GM19240 (cell line): ENCODE measurements at regions not wholly inside any gene's neighbourhood (a gene's known extent, or its start where the extent isn't known, plus 50 kb on each side); places are given as distances from the start of the nearest gene placed in this dataset.
"Not testable (repeated sequence)": the region's sequence is repeated elsewhere in the genome, so short reads cannot be mapped to it uniquely, and the experiment has no call there.

Experiments used
- DNase-seq: peaks from one replicate; pipeline ENCODE4 v3.0.0; 2011; ENCODE audit warnings: low spot score; ENCODE audit not compliant: insufficient read length

DNA sequence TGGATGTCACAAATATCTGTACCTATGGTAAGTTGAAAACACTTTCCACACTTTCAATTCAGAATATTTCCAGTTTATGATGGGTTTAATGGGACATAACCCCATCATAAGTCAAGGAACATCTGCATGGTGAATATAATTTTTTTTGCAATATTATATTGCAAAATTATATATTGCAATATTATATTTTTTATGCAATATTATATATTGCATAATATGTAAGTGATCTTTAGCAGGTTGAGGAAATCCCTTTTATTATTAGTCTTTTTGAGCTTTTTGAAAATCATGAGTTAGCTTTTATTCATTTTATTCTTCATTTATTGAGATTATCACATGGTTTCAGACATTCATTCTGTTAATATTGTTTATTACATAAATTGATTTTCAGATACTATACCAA lies 342.2 kb upstream of the GALNT5 start:
- DNase-seq: no peak

DNA sequence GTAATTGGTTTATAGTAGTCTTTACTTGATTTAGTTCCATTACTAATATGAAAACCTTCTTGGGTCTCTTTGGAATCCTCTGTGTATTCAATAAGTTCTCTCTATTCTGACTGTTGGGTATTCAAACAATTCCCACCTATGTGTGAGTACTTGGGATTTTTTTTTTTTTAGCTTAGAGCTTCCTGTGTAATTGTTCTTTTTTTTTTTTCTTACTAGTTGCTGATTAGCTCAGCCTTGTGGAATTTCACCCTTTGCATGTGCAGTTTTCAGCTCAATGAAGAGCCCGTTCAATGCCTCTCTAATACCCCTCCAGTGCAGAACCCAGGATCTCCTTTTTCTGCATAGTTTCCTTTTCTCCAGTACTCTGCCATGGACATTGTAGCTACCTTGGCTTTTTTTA lies 339.1 kb upstream of the GALNT5 start:
- no peak for DNase-seq

DNA sequence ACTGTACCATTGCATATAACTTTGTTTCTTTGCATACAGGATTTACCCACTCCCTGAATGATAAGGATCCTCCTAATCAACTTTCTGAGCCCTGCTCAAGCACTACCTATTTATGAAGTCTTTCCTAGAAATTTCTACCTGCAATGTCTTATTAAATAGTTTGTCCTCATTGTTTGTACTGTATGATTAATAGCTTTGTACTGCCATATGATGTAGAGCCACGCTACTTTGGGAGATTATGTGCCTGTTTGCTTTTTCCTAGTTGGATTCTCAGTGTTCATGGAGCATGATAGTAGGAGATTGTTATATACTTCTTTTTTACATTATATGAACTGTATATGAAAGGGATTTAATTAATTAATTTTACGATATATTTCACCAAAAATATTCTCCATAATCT lies 327.1 kb upstream of the GALNT5 start:
- DNase-seq: no peak

DNA sequence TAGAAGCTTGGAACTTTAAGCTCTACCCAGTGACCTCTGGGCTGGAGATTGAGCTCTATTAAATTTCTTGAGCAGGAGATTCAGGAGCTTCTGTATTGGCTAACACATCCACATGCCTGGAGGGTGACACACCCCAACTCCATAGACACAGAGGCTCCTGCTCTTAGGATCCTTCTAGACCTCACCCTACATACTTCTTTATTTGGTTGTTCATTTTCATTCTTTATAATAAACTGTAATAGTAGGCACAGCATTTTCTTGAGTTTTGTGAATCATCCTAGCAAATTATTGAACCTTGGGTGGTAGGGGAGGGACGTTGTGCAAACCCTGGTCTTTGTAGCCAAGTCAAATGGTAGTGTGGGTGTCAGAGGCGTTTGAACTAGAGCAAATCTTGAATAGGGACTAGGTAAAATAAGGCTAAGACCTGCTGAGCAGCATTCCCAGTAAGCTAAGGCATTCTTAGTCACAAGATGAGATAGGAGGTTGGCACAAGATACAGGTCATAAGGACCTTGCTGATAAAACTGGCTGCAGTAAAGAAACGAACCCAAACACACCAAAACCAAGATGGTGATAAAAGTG lies 323.8 kb upstream of the GALNT5 start:
- no peak for DNase-seq

DNA sequence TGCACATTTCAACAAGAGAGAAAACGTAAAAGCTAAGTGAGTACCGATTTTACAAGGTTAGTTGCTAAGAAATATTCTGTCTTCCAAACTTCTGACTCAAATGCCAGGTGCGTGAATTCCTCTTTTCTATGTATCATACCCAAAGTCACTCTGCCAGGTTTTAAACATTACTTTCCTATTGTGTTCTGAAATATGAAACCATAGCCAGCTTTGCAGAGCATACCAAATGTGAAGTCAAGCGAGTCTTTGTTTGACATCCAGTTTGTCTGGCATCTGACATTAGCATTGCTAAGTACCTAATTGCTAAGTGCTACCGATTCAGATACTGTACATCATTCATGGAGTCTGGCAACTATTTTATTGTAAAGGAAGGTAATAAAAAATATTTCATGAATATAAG lies 321.9 kb upstream of the GALNT5 start:
- no peak for DNase-seq

DNA sequence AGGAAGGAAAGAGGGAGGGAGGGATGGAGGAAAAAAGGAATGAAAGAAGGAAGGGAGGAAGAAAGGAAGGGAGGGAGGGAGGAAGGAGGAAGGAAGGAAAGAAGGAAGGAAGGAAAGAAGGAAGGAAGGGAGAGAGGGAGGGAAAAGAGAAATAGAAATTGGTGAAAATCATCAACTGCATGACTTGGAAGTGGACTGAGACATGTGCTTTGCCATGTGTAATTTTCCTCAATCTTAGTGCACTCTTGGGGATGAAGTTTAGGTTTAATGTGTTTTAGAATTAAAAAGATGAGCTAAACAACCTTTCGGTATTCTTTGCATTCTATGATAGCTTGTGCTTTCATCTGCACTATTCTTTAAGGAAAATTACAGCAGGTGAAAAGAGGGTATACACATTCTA lies 320.1 kb upstream of the GALNT5 start:
- DNase-seq: no peak

DNA sequence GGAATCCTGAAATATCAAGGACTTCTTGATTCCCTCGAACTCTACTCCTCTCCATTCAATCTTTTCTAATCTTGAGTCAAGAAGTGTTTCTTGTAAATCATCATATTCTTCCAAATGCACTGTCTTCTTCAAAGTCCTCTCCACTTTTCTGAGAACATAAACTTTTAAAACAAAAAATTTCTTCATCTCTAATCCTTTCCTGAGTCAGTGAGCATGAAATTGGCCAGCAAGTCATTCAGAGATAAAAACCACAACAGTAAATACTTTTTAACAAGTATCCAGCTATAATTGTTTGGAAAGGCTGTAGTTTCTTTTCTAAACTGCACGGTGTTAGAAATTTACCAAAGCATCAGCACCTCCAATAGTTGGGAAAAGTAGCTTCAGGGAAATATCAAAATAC lies 312.6 kb upstream of the GALNT5 start:
- no peak for DNase-seq

DNA sequence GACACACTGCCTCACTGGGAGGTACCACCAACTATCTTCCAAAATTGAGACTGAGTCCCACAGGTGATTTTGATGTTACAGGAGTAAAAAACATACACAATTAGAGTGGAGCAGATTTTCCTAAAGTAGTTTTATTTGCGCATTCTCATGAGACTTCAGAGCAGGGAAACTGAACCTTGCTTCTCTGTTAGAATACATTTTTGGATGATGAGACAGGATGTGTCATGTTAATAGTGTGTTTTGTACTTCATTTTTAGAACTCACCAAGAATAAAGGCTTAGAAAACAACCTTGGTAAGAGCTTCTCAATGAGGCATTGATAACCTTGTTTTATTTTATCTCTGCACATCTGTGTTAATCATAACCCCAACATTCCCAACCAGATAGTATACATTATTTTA lies 310.2 kb upstream of the GALNT5 start:
- DNase-seq: no peak

DNA sequence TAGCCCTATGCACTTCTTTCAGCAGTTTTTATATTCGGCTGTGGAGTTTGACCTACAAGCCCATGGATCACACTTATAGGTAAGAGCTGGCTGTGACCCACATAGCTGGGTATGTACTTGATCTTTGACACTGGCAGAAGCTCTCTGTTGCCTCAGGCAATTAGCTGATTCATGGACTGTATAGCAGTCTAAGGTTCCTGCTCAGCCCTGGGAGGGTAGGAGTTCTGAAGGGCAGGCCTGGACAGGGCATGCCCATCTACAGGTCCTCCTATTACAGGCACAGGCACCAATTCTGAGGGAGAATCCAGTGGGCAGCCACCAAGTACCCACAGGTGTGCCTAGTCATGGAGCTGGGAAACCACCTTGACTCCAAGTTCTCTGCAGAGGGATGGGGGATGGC lies 301.8 kb upstream of the GALNT5 start:
- no peak for DNase-seq

DNA sequence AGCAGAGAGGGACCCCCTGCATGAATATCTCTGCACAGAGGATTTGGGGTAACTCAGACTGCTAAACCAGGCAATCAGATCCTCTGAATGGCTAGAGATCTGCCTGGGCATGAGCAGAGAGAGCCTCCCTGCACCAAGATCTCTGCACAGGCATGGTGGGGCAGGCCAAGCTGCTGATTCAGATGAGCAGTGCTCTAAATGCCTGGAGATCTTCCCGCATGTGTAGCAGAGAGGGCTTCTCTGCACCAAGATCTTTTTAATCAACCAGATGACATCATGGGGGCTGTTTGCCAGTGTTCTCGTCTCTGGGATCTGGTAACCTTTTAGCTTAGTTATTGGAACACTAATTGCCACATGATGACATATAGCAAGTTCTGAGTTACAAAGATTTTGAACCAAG lies 301.3 kb upstream of the GALNT5 start:
- no peak for DNase-seq

DNA sequence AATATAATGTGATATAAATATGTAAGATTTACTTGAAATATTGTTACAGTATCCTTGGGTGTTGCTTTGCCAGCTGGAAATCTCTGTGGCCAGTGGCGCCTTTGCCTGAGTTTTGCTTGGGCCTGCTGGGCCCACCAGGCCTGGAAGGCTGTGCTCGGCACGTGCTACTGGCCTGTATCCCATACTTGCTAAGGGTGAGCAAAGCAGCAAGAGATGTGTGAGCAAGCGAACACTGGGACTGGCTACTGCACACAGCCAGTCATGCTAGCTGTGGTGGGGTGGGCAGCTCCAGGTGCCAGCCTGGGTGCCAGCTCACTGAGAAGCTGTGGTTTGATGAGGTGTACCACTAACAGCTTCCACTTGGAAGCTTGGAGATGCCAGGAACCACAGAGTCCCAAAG lies 299.1 kb upstream of the GALNT5 start:
- DNase-seq: no peak

DNA sequence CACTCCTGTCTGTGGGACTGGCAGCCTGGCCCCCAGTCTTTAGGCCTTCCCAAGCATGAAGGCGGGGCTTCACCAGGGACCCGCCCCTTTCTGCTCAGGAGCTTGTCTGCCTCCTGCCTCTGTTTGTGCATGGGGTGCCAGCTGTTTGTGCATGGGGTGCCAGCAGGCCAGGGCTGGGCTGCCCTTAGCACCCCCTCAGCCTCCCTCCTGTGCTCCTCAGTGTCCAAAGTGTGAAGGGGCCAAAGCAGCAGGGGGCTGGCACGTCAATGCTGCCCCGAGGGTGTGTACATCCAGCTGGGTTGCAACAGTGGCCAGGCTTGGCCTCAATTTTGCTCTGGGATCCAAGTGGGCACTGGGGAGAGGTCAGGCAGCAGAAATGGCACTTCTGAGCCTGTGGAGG lies 298.0 kb upstream of the GALNT5 start:
- no peak for DNase-seq

DNA sequence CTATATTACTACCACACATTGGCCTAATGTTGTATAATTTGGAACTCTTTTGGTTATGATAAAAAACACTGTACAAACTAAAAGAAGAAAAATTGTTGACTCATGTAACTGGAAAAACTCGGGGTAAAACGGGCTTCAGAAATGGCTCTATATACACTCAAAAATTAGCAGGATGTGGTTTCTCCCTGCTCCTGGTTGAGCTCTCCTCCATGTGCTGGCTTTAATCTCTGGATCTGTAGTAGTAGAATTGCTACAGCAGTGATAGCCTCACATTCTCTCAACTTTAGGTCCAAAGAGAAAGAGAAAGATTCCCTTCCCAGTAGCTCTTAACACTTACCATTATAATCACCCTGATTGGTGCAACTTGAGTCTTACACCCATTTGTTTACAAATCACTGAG lies 274.9 kb upstream of the GALNT5 start:
- no peak for DNase-seq

DNA sequence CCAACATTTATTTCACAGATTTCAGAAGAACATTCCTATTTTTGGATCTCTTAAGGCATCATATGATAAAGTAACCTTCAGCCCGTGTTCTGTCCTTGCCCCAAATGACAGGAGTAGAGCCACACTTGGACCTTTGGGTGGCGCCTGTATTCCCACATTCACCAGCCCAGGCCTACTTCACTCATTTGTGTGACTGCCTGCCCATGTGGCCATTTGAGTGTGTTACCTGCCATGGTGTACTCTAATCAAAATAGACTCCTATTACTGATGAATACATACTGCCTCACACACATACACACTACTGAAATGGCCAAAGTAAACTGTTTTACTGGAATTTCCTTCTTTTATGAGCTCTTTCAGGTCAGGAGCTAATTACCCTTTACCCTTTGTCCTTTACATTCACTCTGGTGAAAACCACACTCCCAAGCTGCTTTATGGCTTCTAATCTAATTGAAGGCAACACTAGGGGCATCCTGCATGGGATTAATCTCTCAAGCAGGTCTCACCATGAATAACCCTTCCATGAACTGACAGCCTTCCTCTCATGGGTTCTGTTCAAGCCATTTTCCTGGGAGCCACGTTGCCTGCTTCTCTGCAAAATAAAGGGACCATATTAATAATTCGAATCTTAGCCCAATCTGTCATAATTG lies 271.0 kb upstream of the GALNT5 start:
- no peak for DNase-seq

DNA sequence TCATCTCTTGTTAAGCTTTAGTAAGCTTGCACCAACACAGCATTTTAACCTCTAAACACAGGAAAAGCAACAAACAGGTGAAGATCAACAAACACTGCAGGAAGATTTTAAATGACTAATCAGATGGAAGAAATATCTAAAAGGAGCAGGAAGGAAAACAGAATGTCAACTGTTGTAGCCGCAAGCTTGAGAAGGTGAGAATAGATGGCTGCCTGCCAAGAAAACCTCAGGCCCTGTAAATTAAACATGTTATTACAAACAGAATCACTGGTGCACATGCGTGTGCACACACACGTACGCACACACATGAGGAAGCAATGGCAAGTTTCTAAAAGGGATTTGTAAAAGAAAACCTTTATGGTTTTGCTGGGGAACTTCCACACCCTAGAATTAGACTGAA lies 257.8 kb upstream of the GALNT5 start:
- DNase-seq: no peak

DNA sequence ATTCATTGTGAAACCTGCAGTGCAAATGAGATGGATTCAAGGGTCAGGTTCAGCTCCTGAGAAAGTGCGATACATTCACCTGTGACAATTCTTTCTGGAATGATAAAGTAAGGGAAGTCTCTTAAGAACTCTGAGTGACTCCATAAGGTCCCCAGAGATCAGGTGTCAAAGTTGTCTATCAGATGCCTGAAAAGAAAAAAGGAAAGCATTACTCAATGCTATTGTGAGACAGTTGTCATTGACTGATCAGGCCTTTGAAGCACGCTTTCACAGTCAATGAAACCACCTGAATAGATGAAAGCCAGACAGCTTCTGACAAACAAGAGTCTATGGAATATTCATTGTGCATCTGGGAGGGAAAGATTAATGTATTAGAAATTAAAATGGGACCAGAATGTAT lies 252.7 kb upstream of the GALNT5 start:
- no peak for DNase-seq

DNA sequence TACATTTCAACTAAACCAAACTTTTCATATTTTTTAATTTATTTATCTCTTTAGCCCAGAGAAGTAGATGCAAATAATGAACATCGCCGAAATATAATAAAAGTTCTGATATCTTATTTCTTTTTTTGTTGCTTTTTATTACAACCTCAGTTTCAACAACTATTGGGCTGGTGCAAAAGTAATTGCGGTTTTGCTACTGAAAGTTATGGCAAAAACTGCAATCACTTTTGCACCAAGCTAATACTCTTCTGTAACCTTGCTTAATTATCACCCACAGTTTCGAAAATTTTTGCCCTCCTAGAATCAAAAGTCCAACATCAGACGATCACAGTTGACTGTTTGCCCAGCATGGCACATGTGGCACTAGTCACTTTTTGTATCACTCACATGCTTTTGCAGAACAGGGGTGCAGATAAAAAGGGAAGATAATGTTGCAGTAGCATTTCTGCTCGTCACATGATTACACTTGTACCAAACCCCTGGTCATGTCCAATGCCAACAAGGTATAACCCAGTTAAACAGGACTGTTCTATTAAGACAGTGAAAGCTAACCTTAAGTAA lies 242.4 kb upstream of the GALNT5 start:
- no peak for DNase-seq

DNA sequence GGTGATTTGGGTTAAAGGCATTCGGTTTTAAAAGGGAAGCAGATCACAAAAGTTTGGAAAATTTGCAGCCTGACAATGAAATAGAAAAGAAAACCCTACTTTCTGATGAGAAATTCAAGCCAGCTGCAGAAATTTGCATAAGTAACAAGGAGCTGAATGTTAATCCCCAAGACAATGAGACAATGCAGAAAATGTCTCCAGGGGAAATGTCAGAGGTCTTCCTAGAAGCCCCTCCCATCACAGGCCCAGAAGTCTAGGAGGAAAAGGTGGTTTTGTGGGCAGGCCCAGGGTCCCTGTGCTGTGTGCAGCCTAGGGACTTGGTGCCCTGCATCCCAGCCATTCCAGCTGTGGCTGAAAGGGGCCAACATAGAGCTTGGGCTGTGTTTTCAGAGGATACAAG lies 234.2 kb upstream of the GALNT5 start:
- DNase-seq: not testable (repeated sequence)

DNA sequence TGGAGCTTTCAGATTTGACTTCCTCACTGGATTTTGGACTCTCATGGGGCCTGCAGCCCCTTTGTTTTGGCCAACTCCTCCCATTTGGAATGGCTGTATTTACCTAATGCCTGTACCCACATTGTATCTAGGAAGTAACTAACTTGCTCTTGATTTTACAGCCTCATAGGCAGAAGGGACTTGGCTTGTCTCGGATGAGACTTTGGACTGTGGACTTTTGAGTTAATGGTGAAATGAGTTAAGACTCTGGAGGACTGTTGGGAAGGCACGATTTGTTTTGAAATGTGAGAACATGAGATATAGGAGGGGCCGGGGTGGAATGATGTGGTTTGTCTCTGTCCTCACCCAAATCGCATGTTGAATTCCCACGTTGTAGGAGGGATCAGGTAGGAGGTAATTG lies 233.4 kb upstream of the GALNT5 start:
- no peak for DNase-seq

DNA sequence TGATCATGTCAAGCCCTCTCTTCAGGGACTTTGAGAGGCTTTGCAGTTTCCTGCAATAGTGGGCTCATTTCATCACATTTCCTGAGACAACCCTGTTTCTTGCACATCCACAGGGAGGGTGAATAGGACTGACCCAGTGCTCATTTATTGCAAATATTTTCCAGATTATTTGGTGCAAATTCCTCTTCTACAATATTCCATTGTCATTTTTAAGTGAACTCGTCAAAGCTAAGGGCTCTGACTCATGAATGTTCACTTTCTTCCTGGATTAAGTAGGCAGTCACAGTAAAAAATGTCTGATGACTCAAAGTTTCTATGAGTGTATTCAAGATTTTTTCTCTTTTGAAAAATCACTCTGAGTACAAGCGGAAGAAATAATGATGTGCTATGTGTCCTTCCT lies 225.5 kb upstream of the GALNT5 start:
- DNase-seq: no peak

DNA sequence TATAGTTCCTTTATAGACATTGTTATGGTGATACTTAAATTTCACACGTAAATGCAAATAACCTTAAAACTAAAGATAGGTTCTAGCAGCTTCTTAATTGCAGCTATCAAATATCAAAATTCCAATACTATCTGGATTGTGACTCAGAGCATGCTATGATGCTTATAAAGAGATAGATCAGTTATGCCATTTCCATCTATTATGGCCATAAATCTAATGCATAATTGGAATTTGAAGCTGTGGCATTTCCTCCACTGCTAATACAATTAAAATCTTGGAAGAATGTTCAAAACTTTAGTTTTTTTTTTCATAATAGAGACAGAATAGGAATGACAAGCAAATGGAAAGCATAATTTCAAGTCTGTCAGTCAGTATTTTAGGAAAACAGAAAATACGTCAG lies 220.8 kb upstream of the GALNT5 start:
- DNase-seq: no peak

DNA sequence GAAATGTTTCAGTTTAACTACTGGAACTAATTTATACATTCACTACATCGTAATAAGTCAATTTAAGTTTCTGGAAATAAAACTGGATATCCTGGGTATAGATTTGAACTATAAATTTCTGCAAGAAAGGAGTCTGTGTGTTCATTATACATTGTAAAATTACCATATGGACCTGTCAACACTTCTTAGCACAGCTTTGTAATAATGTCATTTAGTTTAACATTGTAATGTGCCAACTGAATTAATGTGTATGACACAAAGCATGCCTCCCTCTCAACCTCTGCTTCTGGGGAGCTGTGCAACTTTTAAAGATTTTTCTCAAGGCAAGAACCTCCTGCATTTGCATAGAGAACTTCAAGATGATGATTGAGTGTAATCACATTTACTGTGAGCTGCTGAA lies 213.7 kb upstream of the GALNT5 start:
- DNase-seq: no peak

DNA sequence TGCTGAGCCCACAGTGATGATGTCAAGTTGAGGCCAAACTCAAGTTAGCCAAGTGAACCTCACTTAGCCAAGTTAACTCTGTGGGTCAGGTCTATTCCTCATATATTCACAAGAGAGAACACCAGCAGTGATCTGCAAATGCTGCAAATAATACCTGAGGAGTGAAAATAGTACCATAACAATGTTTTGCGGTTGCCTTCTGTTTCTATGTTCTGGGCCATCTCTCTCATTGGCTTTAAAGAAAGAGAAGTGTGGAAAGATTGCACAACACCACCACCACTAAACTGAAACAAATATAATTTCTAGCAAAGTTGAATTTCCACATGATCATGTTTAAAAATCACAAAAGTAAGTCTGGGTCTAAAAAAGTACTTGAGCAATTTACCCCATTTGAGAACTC lies 211.1 kb upstream of the GALNT5 start:
- DNase-seq: no peak
